OCI-LY1 (cell line): ENCODE measurements at regions not wholly inside any gene's neighbourhood (a gene's known extent, or its start where the extent isn't known, plus 50 kb on each side); places are given as distances from the start of the nearest gene placed in this dataset.

Source experiments
- CTCF ChIP-seq: fragments of 200-600 bp; sonication (generic), shearing (Covaris generic); IDR thresholded peaks from 2 replicates; pipeline ENCODE4 v1.5.1; 2017; ENCODE audit warnings: mild to moderate bottlenecking, antibody characterized with exemption, low read length, moderate library complexity, mixed read lengths
- EZH2 ChIP-seq: fragments of 200-600 bp; sonication (generic), shearing (Covaris generic); IDR thresholded peaks from 2 replicates; pipeline ENCODE4 v1.8.0; 2017; ENCODE audit warnings: borderline replicate concordance, mixed run types, mild to moderate bottlenecking, antibody characterized with exemption, low read length, moderate library complexity, mixed read lengths

- TF ChIP-seq CTCF, result no peak
- no peak for TF ChIP-seq EZH2
These were observed 991.3 kb downstream of the FSTL5 start for GRCh38 chr4:161172396-161173026.
